ENCODE measurements at regions not wholly inside any gene's neighbourhood (a gene's known extent, or its start where the extent isn't known, plus 50 kb on each side); places are given as distances from the start of the nearest gene placed in this dataset.

GRCh38 chr2:83695037-83695436, 764.0 kb downstream of the SUCLG1 start:
- TF ChIP-seq POLR2A (IDR thresholded peaks at IDR 0.05; ENCODE audit: low read depth, low read length) (no peak), MAX (IDR thresholded peaks at IDR 0.05; ENCODE audit: low read depth, low read length) (no peak), STAT1 (conservative IDR thresholded peaks at IDR 0.05) (no peak)
